Mesenchymal stem cell (in vitro differentiated cells and primary cell): ENCODE measurements at regions not wholly inside any gene's neighbourhood (a gene's known extent, or its start where the extent isn't known, plus 50 kb on each side); places are given as distances from the start of the nearest gene placed in this dataset.

ENCODE experiments used
- DNase-seq: peaks from one replicate; pipeline ENCODE4 v3.0.0-alpha.2; 2013
- H2AFZ ChIP-seq: one replicate; pipeline ENCODE4 v1.6.1; 2013; ENCODE audit warnings: low read depth, mild to moderate bottlenecking, control low read depth, inconsistent platforms, low read length, moderate library complexity
- H2AK5ac ChIP-seq: 2 replicates; pipeline ENCODE4 v1.6.1; 2013; ENCODE audit warnings: low read length, moderate library complexity, mild to moderate bottlenecking, inconsistent platforms; ENCODE audit not compliant: severe bottlenecking
- H2BK120ac ChIP-seq: one replicate; pipeline ENCODE4 v1.6.1; 2013; ENCODE audit warnings: low read depth, mild to moderate bottlenecking, inconsistent platforms, low read length, moderate library complexity
- H2BK12ac ChIP-seq, 2 experiments: one replicate each; pipeline ENCODE4 v1.6.1; 2013; ENCODE audit warnings: inconsistent platforms in 2 of 2, low read length in 2 of 2, mild to moderate bottlenecking in 2 of 2, moderate library complexity in 2 of 2, control low read depth in 1 of 2
- H2BK15ac ChIP-seq: one replicate; pipeline ENCODE4 v1.6.1; 2013; ENCODE audit warnings: mild to moderate bottlenecking, low read depth, inconsistent platforms; ENCODE audit not compliant: poor library complexity, severe bottlenecking
- H2BK5ac ChIP-seq: 2 replicates; pipeline ENCODE4 v1.6.1; 2013; ENCODE audit warnings: low read depth, mild to moderate bottlenecking, low read length, control low read depth, inconsistent platforms; ENCODE audit not compliant: poor library complexity, severe bottlenecking
- H3K14ac ChIP-seq, 2 experiments: one replicate each; pipeline ENCODE4 v1.6.1; 2013; ENCODE audit warnings: inconsistent platforms in 2 of 2, low read length in 2 of 2, control low read depth in 1 of 2, mild to moderate bottlenecking in 1 of 2, moderate library complexity in 1 of 2
- H3K18ac ChIP-seq, 2 experiments: one replicate each; pipeline ENCODE4 v1.6.1; 2013; ENCODE audit warnings: inconsistent platforms in 2 of 2, low read length in 2 of 2, control low read depth in 1 of 2, low read depth in 1 of 2, mild to moderate bottlenecking in 1 of 2
- H3K23ac ChIP-seq, 2 experiments: one replicate each; pipeline ENCODE4 v1.6.1; 2013; ENCODE audit warnings: inconsistent platforms in 2 of 2, low read length in 2 of 2, mild to moderate bottlenecking in 2 of 2, moderate library complexity in 2 of 2, control low read depth in 1 of 2
- H3K27ac ChIP-seq: 2 replicates; pipeline ENCODE4 v1.5.1; 2013; ENCODE audit warnings: mild to moderate bottlenecking, moderate library complexity, low read length, control low read depth, inconsistent platforms; ENCODE audit not compliant: poor library complexity, severe bottlenecking
- H3K27me3 ChIP-seq, 2 experiments: 2 replicates each; pipeline versions ENCODE4 v1.6.1 to v1.7.0; 2013; ENCODE audit warnings: low read length in 2 of 2, mild to moderate bottlenecking in 2 of 2, moderate library complexity in 2 of 2, control low read depth in 1 of 2, inconsistent platforms in 1 of 2; ENCODE audit not compliant: control insufficient read depth in 1 of 2, insufficient read depth in 1 of 2
- H3K36me3 ChIP-seq, 2 experiments: 2 replicates each; pipeline versions ENCODE4 v1.6.1 to v1.7.0; 2013; ENCODE audit warnings: low read length in 2 of 2, control low read depth in 1 of 2, inconsistent platforms in 1 of 2, low read depth in 1 of 2, mild to moderate bottlenecking in 1 of 2; ENCODE audit not compliant: insufficient read depth in 2 of 2, control insufficient read depth in 1 of 2
- H3K4ac ChIP-seq, 2 experiments: one replicate each; pipeline ENCODE4 v1.6.1; 2013; ENCODE audit warnings: inconsistent platforms in 2 of 2, low read length in 2 of 2, mild to moderate bottlenecking in 2 of 2, moderate library complexity in 2 of 2, control low read depth in 1 of 2, low read depth in 1 of 2
- H3K4me1 ChIP-seq: 2 replicates; pipeline ENCODE4 v1.6.1; 2013; ENCODE audit warnings: low read depth, low read length, control low read depth; ENCODE audit not compliant: control insufficient read depth, insufficient read depth
- H3K4me2 ChIP-seq: 2 replicates; pipeline ENCODE4 v1.6.1; 2013; ENCODE audit warnings: low read length, mild to moderate bottlenecking, inconsistent platforms; ENCODE audit not compliant: poor library complexity, severe bottlenecking
- H3K4me3 ChIP-seq, 2 experiments: 2 replicates each; pipeline versions ENCODE4 v1.5.1 to v1.7.0; 2013; ENCODE audit warnings: low read length in 2 of 2, mild to moderate bottlenecking in 2 of 2, control low read depth in 1 of 2, low read depth in 1 of 2; ENCODE audit not compliant: insufficient read depth in 1 of 2
- H3K79me1 ChIP-seq: replicated peaks from 2 replicates; pipeline ENCODE4 v1.6.1; 2013; ENCODE audit warnings: mild to moderate bottlenecking, control low read depth, low read length, inconsistent platforms; ENCODE audit not compliant: poor library complexity, severe bottlenecking
- H3K9ac ChIP-seq: 2 replicates; pipeline ENCODE4 v1.7.0; 2013; ENCODE audit warnings: mild to moderate bottlenecking, low read length, moderate library complexity
- H3K9me3 ChIP-seq: 2 replicates; pipeline ENCODE4 v1.7.0; 2013; ENCODE audit warnings: mild to moderate bottlenecking, low read length; ENCODE audit not compliant: control insufficient read depth
- H4K8ac ChIP-seq: one replicate; pipeline ENCODE4 v1.6.1; 2013; ENCODE audit warnings: inconsistent platforms, mild to moderate bottlenecking, low read length, moderate library complexity
- H4K91ac ChIP-seq: one replicate; pipeline ENCODE4 v1.6.1; 2013; ENCODE audit warnings: mild to moderate bottlenecking, low read length, inconsistent platforms
- WGBS: methylation state at CpG from one replicate; pipeline ENCODE4 v1.1.7; 2013; ENCODE audit warnings: mixed read lengths; 5-methylcytosine and 5-hydroxymethylcytosine counted together

- H2BK5ac ChIP-seq: no peak overlapping the region
- 76% methylated on average over 13 of the region's 14 CpGs for WGBS
- no peak overlapping the region for H3K4ac ChIP-seq
- DNase-seq: no peak
- H3K79me1 ChIP-seq: no peaks in the 10 kb centered on the region
- H2BK120ac ChIP-seq: no peak overlapping the region
- H3K36me3 ChIP-seq: no peaks in the 10 kb centered on the region
- H2AK5ac ChIP-seq: no peak overlapping the region
- no peaks in the 10 kb centered on the region for H3K27me3 ChIP-seq
- no peak overlapping the region for H2BK12ac ChIP-seq
- no peak overlapping the region for H3K18ac ChIP-seq
- no peak overlapping the region for H3K4me3 ChIP-seq
- H3K9ac ChIP-seq: no peak overlapping the region
- H2BK15ac ChIP-seq: no peak overlapping the region
- H3K27ac ChIP-seq: no peak overlapping the region
- H3K4me2 ChIP-seq: no peak overlapping the region
- no peaks in the 10 kb centered on the region for H3K4me1 ChIP-seq
- H3K23ac ChIP-seq: no peak overlapping the region
- no peaks in the 10 kb centered on the region for H3K9me3 ChIP-seq
- no peak overlapping the region for H3K14ac ChIP-seq
- H2AFZ ChIP-seq: no peak overlapping the region
- no peak overlapping the region for H4K91ac ChIP-seq
- no peak overlapping the region for H4K8ac ChIP-seq
Observed at GRCh38 chr1:4105300-4105880, 205.3 kb upstream of the C1orf174 start.

GRCh38 chr1:4106731-4107130, 206.7 kb upstream of the C1orf174 start:
- 63% methylated on average over 10 of the region's 10 CpGs for WGBS

GRCh38 chr1:4107291-4107690, 207.2 kb upstream of the C1orf174 start:
- 86% methylated on average over 8 of the region's 8 CpGs for WGBS
- Histone ChIP-seq H3K36me3 (no peaks in the 10 kb centered on the region), H2BK5ac (no peak overlapping the region), H3K14ac (no peak overlapping the region), H2BK12ac (no peak overlapping the region), H4K91ac (no peak overlapping the region), H3K4ac (no peak overlapping the region), H2AK5ac (no peak overlapping the region), H3K9me3 (no peaks in the 10 kb centered on the region), H3K27ac (no peak overlapping the region), H3K4me1 (no peaks in the 10 kb centered on the region), H3K4me3 (no peak overlapping the region), H3K18ac (no peak overlapping the region), H4K8ac (no peak overlapping the region), H2AFZ (no peak overlapping the region), H3K4me2 (no peak overlapping the region), H2BK120ac (no peak overlapping the region), H3K23ac (no peak overlapping the region), H2BK15ac (no peak overlapping the region), H3K9ac (no peak overlapping the region), H3K27me3 (no peaks in the 10 kb centered on the region), H3K79me1 (no peaks in the 10 kb centered on the region)
- DNase-seq: no peak

More at GRCh38 chr1:4106731-4107130, 206.7 kb upstream of the C1orf174 start:
- H4K8ac ChIP-seq: no peak overlapping the region
- no peaks in the 10 kb centered on the region for H3K9me3 ChIP-seq
- H3K18ac ChIP-seq: no peak overlapping the region
- no peak overlapping the region for H3K14ac ChIP-seq
- H3K4me3 ChIP-seq: no peak overlapping the region
- no peaks in the 10 kb centered on the region for H3K4me1 ChIP-seq
- no peak overlapping the region for H3K23ac ChIP-seq
- H2AK5ac ChIP-seq: no peak overlapping the region
- no peak overlapping the region for H2BK5ac ChIP-seq
- no peak overlapping the region for H3K9ac ChIP-seq
- H3K79me1 ChIP-seq: no peaks in the 10 kb centered on the region
- no peak overlapping the region for H3K4me2 ChIP-seq
- H3K36me3 ChIP-seq: no peaks in the 10 kb centered on the region
- H2BK15ac ChIP-seq: no peak overlapping the region
- no peak overlapping the region for H4K91ac ChIP-seq
- no peak for DNase-seq
- no peaks in the 10 kb centered on the region for H3K27me3 ChIP-seq
- H3K27ac ChIP-seq: no peak overlapping the region
- no peak overlapping the region for H2BK120ac ChIP-seq
- H2AFZ ChIP-seq: no peak overlapping the region
- H2BK12ac ChIP-seq: no peak overlapping the region
- no peak overlapping the region for H3K4ac ChIP-seq

- Histone ChIP-seq H3K9ac (no peak overlapping the region), H2BK5ac (no peak overlapping the region), H3K18ac (no peak overlapping the region), H3K4me3 (no peak overlapping the region), H2BK120ac (no peak overlapping the region), H3K4me1 (no peaks in the 10 kb centered on the region), H2BK12ac (no peak overlapping the region), H3K27me3 (no peaks in the 10 kb centered on the region), H4K91ac (no peak overlapping the region), H3K36me3 (no peaks in the 10 kb centered on the region), H2AFZ (no peak overlapping the region), H3K23ac (no peak overlapping the region), H3K27ac (no peak overlapping the region), H3K9me3 (peaks cover under 1% of the 10 kb centered on the region), H4K8ac (no peak overlapping the region), H3K14ac (no peak overlapping the region), H2BK15ac (no peak overlapping the region), H3K79me1 (no peaks in the 10 kb centered on the region), H2AK5ac (no peak overlapping the region), H3K4ac (no peak overlapping the region), H3K4me2 (no peak overlapping the region)
- no peak for DNase-seq
- 67% methylated on average over 10 of the region's 10 CpGs for WGBS
Observed at GRCh38 chr1:4108331-4108730, 208.3 kb upstream of the C1orf174 start.
